GM23338 (cell line): ENCODE measurements at regions not wholly inside any gene's neighbourhood (a gene's known extent, or its start where the extent isn't known, plus 50 kb on each side); places are given as distances from the start of the nearest gene placed in this dataset.
"Not testable (repeated sequence)": the region's sequence is repeated elsewhere in the genome, so short reads cannot be mapped to it uniquely, and the experiment has no call there.

ENCODE experiments used
- CREB1 ChIP-seq: fragments of 250-450 bp; sonication (Bioruptor Pico); IDR thresholded peaks from 2 replicates; pipeline ENCODE4 v1.5.0; 2020; ENCODE audit warnings: low read depth, mild to moderate bottlenecking, moderate library complexity
- CTCF ChIP-seq, 2 experiments: fragments of 200-600 bp in 1 of 2; sonication (generic) in 1 of 2; conservative IDR thresholded peaks; 2 replicates each; pipeline versions ENCODE4 v1.5.1 to v1.6.1; 2016 to 2017; ENCODE audit warnings: antibody characterized with exemption in 2 of 2, low read depth in 2 of 2, mild to moderate bottlenecking in 2 of 2, moderate library complexity in 1 of 2
- EZH2 ChIP-seq: fragments of 200-600 bp; sonication (generic); IDR thresholded peaks from one replicate; pipeline ENCODE4 v1.8.0; 2017; ENCODE audit warnings: antibody characterized with exemption, mild to moderate bottlenecking, low read depth; ENCODE audit not compliant: unreplicated experiment
- JUNB ChIP-seq: IDR thresholded peaks from one replicate; pipeline ENCODE4 v1.6.1; 2016; ENCODE audit warnings: antibody characterized with exemption; ENCODE audit not compliant: unreplicated experiment
- POLR2AphosphoS5 ChIP-seq: IDR thresholded peaks from 2 replicates; pipeline ENCODE4 v1.6.1; 2016; ENCODE audit warnings: antibody characterized with exemption, low read depth
- ZNF331 ChIP-seq: fragments of 250-450 bp; sonication (Bioruptor Pico); IDR thresholded peaks from 2 replicates; pipeline ENCODE4 v1.5.0; 2020; ENCODE audit warnings: low read depth, mild to moderate bottlenecking, moderate library complexity
- ZNF462 ChIP-seq: fragments of 250-450 bp; sonication (Bioruptor Pico); IDR thresholded peaks from 2 replicates; pipeline ENCODE4 v1.5.0; 2020; ENCODE audit warnings: mild to moderate bottlenecking, moderate library complexity
- TF ChIP-seq, protein P1 (sequence below): IDR thresholded peaks from one replicate; pipeline ENCODE4 v1.6.1; 2018; ENCODE audit warnings: antibody characterized with exemption; ENCODE audit not compliant: unreplicated experiment

GRCh38 chr17:46460129-46460528 is 52.1 kb upstream of the LRRC37A2 start:
- TF ChIP-seq POLR2AphosphoS5; EZH2; CTCF (conservative IDR thresholded peaks at IDR 0.05; ENCODE audit: low read depth in 2 of 2); ZNF462; JUNB; CREB1 (CRISPR knock-in tag); ZNF331: not testable (repeated sequence)
- TF ChIP-seq, protein P1, sequence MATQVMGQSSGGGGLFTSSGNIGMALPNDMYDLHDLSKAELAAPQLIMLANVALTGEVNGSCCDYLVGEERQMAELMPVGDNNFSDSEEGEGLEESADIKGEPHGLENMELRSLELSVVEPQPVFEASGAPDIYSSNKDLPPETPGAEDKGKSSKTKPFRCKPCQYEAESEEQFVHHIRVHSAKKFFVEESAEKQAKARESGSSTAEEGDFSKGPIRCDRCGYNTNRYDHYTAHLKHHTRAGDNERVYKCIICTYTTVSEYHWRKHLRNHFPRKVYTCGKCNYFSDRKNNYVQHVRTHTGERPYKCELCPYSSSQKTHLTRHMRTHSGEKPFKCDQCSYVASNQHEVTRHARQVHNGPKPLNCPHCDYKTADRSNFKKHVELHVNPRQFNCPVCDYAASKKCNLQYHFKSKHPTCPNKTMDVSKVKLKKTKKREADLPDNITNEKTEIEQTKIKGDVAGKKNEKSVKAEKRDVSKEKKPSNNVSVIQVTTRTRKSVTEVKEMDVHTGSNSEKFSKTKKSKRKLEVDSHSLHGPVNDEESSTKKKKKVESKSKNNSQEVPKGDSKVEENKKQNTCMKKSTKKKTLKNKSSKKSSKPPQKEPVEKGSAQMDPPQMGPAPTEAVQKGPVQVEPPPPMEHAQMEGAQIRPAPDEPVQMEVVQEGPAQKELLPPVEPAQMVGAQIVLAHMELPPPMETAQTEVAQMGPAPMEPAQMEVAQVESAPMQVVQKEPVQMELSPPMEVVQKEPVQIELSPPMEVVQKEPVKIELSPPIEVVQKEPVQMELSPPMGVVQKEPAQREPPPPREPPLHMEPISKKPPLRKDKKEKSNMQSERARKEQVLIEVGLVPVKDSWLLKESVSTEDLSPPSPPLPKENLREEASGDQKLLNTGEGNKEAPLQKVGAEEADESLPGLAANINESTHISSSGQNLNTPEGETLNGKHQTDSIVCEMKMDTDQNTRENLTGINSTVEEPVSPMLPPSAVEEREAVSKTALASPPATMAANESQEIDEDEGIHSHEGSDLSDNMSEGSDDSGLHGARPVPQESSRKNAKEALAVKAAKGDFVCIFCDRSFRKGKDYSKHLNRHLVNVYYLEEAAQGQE: not testable (repeated sequence)
